Astrocyte (in vitro differentiated cells and primary cell): ENCODE measurements at regions not wholly inside any gene's neighbourhood (a gene's known extent, or its start where the extent isn't known, plus 50 kb on each side); places are given as distances from the start of the nearest gene placed in this dataset.

Experiments used
- EZH2 ChIP-seq: IDR thresholded peaks from 2 replicates; pipeline ENCODE4 v1.6.1; 2012; ENCODE audit warnings: mild to moderate bottlenecking, low read length, inconsistent platforms; ENCODE audit not compliant: insufficient read depth
- TF ChIP-seq, protein P1 (sequence below): IDR thresholded peaks from 2 replicates; pipeline ENCODE4 v1.5.1; 2011; ENCODE audit warnings: low read depth, mild to moderate bottlenecking, inconsistent platforms, low read length, moderate library complexity; ENCODE audit not compliant: insufficient read depth

DNA sequence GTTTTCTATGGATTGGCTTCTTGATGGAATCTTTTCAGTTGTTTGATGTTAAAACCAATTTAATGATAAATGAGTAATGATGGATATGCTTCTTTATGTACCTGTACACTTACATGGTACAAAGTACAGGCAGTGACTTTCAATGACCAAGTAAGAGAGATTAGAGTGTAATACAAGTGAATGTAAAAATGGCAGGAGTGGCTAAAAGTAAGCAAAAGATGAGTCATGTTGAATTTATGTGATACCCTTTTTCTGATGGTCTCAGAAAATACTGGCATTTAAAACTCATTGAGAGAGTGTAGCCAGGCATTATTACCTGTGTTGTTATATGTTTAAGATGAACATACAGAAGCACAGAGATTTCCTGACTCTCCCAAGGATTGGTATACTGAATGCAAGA lies 97.1 kb downstream of the GPR85 start:
- TF ChIP-seq, protein P1, sequence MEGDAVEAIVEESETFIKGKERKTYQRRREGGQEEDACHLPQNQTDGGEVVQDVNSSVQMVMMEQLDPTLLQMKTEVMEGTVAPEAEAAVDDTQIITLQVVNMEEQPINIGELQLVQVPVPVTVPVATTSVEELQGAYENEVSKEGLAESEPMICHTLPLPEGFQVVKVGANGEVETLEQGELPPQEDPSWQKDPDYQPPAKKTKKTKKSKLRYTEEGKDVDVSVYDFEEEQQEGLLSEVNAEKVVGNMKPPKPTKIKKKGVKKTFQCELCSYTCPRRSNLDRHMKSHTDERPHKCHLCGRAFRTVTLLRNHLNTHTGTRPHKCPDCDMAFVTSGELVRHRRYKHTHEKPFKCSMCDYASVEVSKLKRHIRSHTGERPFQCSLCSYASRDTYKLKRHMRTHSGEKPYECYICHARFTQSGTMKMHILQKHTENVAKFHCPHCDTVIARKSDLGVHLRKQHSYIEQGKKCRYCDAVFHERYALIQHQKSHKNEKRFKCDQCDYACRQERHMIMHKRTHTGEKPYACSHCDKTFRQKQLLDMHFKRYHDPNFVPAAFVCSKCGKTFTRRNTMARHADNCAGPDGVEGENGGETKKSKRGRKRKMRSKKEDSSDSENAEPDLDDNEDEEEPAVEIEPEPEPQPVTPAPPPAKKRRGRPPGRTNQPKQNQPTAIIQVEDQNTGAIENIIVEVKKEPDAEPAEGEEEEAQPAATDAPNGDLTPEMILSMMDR: no peak
- TF ChIP-seq EZH2: no peak
